ENCODE measurements at regions not wholly inside any gene's neighbourhood (a gene's known extent, or its start where the extent isn't known, plus 50 kb on each side); places are given as distances from the start of the nearest gene placed in this dataset.
A peak's percentile ranks its signal among the peaks of the same experiment; 100 is the strongest.

- H3K4me3 ChIP-seq (ENCODE audit: control insufficient read depth, low read depth, low read length), result no peak overlapping the region
- TF ChIP-seq CTCF (conservative IDR thresholded peaks at IDR 0.05; ENCODE audit: control insufficient read depth, insufficient read depth, low read depth, low read length), result no peak
- DNase-seq (ENCODE audit: low read depth), result no peak
These were observed 415.1 kb downstream of the ADGRL2 start for GRCh38 chr1:82215853-82216175.

- H3K4me3 ChIP-seq (ENCODE audit: control insufficient read depth, low read depth, low read length), result no peak overlapping the region
- TF ChIP-seq CTCF (conservative IDR thresholded peaks at IDR 0.05; ENCODE audit: control insufficient read depth, insufficient read depth, low read depth, low read length), result no peak
- DNase-seq (ENCODE audit: low read depth), result no peak
These were observed 414.5 kb downstream of the ADGRL2 start for GRCh38 chr1:82215056-82215852.

- no peak for TF ChIP-seq CTCF (conservative IDR thresholded peaks at IDR 0.05; ENCODE audit: control insufficient read depth, insufficient read depth, low read depth, low read length)
- no peak for DNase-seq (ENCODE audit: low read depth)
- no peak overlapping the region for H3K4me3 ChIP-seq (ENCODE audit: control insufficient read depth, low read depth, low read length)
These were observed 413.9 kb downstream of the ADGRL2 start for GRCh38 chr1:82214606-82215005.

- TF ChIP-seq CTCF (conservative IDR thresholded peaks at IDR 0.05; ENCODE audit: control insufficient read depth, insufficient read depth, low read depth, low read length), result no peak
- no peak for DNase-seq (ENCODE audit: low read depth)
These were observed 396.9 kb downstream of the ADGRL2 start for GRCh38 chr1:82197606-82198005.

GRCh38 chr1:82195245-82195644, 394.5 kb downstream of the ADGRL2 start:
- no peak overlapping the region for H3K4me3 ChIP-seq (ENCODE audit: control insufficient read depth, low read depth, low read length)
- TF ChIP-seq CTCF (conservative IDR thresholded peaks at IDR 0.05; ENCODE audit: control insufficient read depth, insufficient read depth, low read depth, low read length), result no peak
- no peak for DNase-seq (ENCODE audit: low read depth)

More at GRCh38 chr1:82197606-82198005, 396.9 kb downstream of the ADGRL2 start:
- no peak overlapping the region for H3K4me3 ChIP-seq (ENCODE audit: control insufficient read depth, low read depth, low read length)

- no peak overlapping the region for H3K4me3 ChIP-seq (ENCODE audit: control insufficient read depth, low read depth, low read length)
- DNase-seq (ENCODE audit: low read depth), result peak; percentile 52
- TF ChIP-seq CTCF (conservative IDR thresholded peaks at IDR 0.05; ENCODE audit: control insufficient read depth, insufficient read depth, low read depth, low read length), result no peak
These were observed 384.4 kb downstream of the ADGRL2 start for GRCh38 chr1:82185084-82185483.
